ENCODE measurements at regions not wholly inside any gene's neighbourhood (a gene's known extent, or its start where the extent isn't known, plus 50 kb on each side); places are given as distances from the start of the nearest gene placed in this dataset.
"Not testable (repeated sequence)": the region's sequence is repeated elsewhere in the genome, so short reads cannot be mapped to it uniquely, and the experiment has no call there.

GRCh38 chr5:63249960-63250359, 671.3 kb downstream of the LRRC70 start:
- intact Hi-C loops (cut with DNase I, micrococcal nuclease) = no loop called here
- no peak for DNase-seq
- ATAC-seq = no peak

GRCh38 chr5:63247651-63248050, 669.0 kb downstream of the LRRC70 start:
- no peak for DNase-seq
- no peak for ATAC-seq
- intact Hi-C loops (cut with DNase I, micrococcal nuclease) = no loop called here

GRCh38 chr5:63245271-63245670, 666.7 kb downstream of the LRRC70 start:
- no peak for DNase-seq
- intact Hi-C loops (cut with DNase I, micrococcal nuclease) = no loop called here

GRCh38 chr5:63240063-63240755, 661.6 kb downstream of the LRRC70 start:
- no peak for DNase-seq
- no peak for ATAC-seq
- intact Hi-C loops (cut with DNase I, micrococcal nuclease) = no loop called here

More at GRCh38 chr5:63245271-63245670, 666.7 kb downstream of the LRRC70 start:
- no peak for ATAC-seq

DNA sequence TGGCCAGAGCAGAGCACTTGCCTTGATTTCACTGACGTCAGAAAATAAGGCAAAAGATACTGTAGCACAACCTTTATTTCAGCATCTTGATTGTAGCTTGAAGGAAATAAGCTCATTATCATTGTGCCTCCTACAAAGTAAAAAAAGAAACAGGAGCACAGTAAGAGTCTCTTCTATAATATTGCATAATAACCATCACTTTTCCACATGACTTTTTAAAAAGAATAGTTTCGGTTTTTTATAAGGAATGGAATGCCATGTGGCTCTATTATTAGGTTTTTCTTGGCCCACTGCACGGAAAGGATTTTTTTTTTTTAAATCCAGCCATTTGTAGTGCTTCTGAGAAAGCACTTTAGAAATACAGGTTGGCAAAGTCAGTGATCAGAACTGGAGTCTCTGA, 655.3 kb downstream of the LRRC70 start:
- intact Hi-C loops (cut with DNase I, micrococcal nuclease) = no loop called here
- ATAC-seq (no peak), DNase-seq (no peak)

DNA sequence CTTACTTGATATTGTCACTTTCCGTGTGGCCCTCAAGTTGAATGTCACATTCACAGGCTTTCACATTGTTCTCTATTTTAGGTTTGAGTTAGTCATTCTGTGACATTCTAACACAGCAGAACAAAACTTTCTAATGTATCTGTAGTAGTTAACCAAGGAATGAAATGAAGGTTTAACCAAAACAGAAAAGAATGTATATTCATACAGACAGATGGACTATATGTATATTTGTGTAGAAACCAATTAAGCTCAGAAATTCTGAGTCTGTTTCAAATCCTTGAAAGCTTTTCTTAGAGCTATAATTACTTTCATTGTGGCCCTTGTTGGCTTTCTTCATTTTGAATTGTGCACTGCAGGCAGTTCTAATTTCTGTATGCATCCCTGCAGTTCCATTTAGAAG, 654.7 kb downstream of the LRRC70 start:
- DNase-seq (no peak), ATAC-seq (no peak)
- intact Hi-C loops (cut with DNase I, micrococcal nuclease) = no loop called here

- intact Hi-C loops (cut with DNase I, micrococcal nuclease) = no loop called here
- no peak for DNase-seq
- no peak for ATAC-seq
Measured at GRCh38 chr5:63230754-63231153, 652.1 kb downstream of the LRRC70 start.

- DNase-seq (no peak), ATAC-seq (no peak)
- intact Hi-C loops (cut with DNase I, micrococcal nuclease) = no loop called here
Measured at GRCh38 chr5:63228154-63228553, 649.5 kb downstream of the LRRC70 start.

GRCh38 chr5:63220244-63220643, 641.6 kb downstream of the LRRC70 start:
- ATAC-seq (no peak), DNase-seq (no peak)
- intact Hi-C loops (cut with DNase I, micrococcal nuclease) = no loop called here

- ATAC-seq (no peak), DNase-seq (no peak)
- intact Hi-C loops (cut with DNase I, micrococcal nuclease) = no loop called here
Measured at GRCh38 chr5:63217422-63217821, 638.8 kb downstream of the LRRC70 start.

GRCh38 chr5:63213256-63213655, 634.6 kb downstream of the LRRC70 start:
- no peak for ATAC-seq
- intact Hi-C loops (cut with DNase I, micrococcal nuclease) = no loop called here
- no peak for DNase-seq

- intact Hi-C loops (cut with DNase I, micrococcal nuclease) = no loop called here
- no peak for DNase-seq
Measured at GRCh38 chr5:63211448-63212132, 633.0 kb downstream of the LRRC70 start.

DNA sequence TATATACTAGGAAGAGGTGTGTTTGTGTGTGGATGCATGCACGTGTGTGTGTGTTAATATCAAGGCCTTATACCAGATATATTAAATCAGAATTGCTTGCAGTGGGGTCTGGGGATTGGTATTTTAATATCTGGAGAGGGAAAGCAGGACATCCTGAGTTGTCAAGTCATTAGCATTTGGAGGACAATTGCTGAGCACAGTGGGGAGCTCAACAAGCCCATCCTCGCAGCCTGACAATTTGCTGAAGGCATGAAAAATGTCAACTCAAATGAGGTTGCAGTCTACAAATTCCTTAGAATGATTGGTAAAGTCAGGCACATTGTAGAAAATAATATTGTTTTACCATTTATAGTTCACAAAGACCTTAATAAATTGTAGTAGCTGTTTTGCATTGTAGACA, 627.4 kb downstream of the LRRC70 start:
- intact Hi-C loops (cut with DNase I, micrococcal nuclease) = no loop called here
- no peak for ATAC-seq
- no peak for DNase-seq

More at GRCh38 chr5:63211448-63212132, 633.0 kb downstream of the LRRC70 start:
- ATAC-seq = no peak

GRCh38 chr5:63201738-63202137, 623.1 kb downstream of the LRRC70 start:
- ATAC-seq = no peak
- intact Hi-C loops (cut with DNase I, micrococcal nuclease) = no loop called here

GRCh38 chr5:63194126-63194525, 615.5 kb downstream of the LRRC70 start:
- ATAC-seq = no peak
- DNase-seq = no peak
- intact Hi-C loops (cut with DNase I, micrococcal nuclease) = no loop called here

More at GRCh38 chr5:63201738-63202137, 623.1 kb downstream of the LRRC70 start:
- no peak for DNase-seq

DNA sequence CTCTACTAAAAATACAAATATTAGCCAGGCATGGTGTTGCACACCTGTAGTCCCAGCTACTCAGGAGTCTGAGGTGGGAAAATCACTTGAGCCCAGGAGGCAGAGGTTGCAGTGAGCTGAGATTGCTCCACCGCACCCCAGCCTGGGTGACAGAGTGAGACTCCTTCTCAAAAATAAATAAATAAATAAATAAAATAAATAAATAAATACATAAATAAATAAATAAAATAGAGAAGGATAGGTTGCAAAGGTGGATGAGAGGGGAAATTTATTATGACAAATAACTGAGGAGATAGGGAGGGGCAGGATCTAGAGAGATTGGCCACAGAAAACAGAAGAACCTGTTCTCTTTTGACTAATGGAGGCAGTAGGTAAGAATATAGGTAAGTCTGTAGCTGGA, 601.6 kb downstream of the LRRC70 start:
- intact Hi-C loops (cut with DNase I, micrococcal nuclease); DNase-seq; ATAC-seq: not testable (repeated sequence)

GRCh38 chr5:63175850-63176249, 597.2 kb downstream of the LRRC70 start:
- ATAC-seq (no peak), DNase-seq (no peak)
- intact Hi-C loops (cut with DNase I, micrococcal nuclease) = no loop called here

GRCh38 chr5:63170486-63170885, 591.9 kb downstream of the LRRC70 start:
- ATAC-seq (no peak), DNase-seq (no peak)
- intact Hi-C loops (cut with DNase I, micrococcal nuclease) = no loop called here

DNA sequence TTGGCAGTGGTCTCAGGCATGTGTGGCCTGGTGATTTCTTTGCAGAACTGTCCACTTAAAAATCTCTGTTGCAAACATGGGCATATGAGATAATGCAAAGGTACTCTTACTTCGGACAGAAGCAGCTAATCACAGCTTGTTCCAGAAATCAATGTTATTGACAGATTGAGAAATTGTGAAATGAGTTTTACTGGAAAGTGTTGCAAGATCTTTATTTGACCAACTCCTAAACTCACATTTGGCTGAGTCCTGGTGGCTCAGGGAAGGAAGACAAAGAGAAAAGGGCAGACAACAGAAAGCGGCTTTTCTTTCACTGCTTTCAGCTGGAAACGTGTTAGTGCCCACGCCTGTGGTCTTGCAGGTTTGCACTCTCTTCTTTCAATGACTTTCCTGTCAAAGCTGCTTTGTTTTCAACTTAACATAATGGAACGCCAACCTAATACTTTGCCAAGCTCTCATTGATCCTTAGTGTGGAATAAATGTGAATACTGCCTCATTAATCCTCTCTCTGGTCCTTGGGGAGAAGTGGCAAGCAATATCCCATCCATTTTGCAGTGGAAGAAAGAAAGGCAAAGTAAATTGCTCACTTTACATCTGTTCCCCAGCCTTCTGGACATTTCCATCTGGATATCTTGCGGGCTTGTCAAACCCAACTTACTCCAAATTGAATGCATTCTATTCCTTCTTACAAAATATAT, 586.4 kb downstream of the LRRC70 start:
- DNase-seq = no peak
- ATAC-seq = no peak
- intact Hi-C loops (cut with DNase I, micrococcal nuclease) = no loop called here

GRCh38 chr5:63164339-63164738, 585.7 kb downstream of the LRRC70 start:
- intact Hi-C loops (cut with DNase I, micrococcal nuclease) = no loop called here
- ATAC-seq (no peak), DNase-seq (no peak)

Measured in left colon (tissue), 2 donors.